NB4 (cell line): ENCODE measurements at regions not wholly inside any gene's neighbourhood (a gene's known extent, or its start where the extent isn't known, plus 50 kb on each side); places are given as distances from the start of the nearest gene placed in this dataset.

Source experiments
- DNase-seq: peaks from one replicate; pipeline ENCODE4 v3.0.0; 2010; ENCODE audit warnings: low read depth
- H3K4me3 ChIP-seq: one replicate; pipeline ENCODE4 v1.5.1; 2011; ENCODE audit warnings: mild to moderate bottlenecking, low read depth, low read length, moderate library complexity
- CTCF ChIP-seq: IDR thresholded peaks from one replicate; pipeline ENCODE4 v1.5.1; 2012; ENCODE audit warnings: low read depth, low read length
- MAX ChIP-seq: IDR thresholded peaks from 2 replicates; pipeline ENCODE4 v1.6.1; 2011; ENCODE audit warnings: low read depth, low read length
- MYC ChIP-seq: IDR thresholded peaks from 2 replicates; pipeline ENCODE4 v1.6.1; 2011; ENCODE audit warnings: low read depth, low read length
- POLR2A ChIP-seq: IDR thresholded peaks from 2 replicates; pipeline ENCODE4 v1.6.1; 2011; ENCODE audit warnings: mild to moderate bottlenecking; ENCODE audit not compliant: insufficient read length; ENCODE audit errors: extremely low read depth

DNA sequence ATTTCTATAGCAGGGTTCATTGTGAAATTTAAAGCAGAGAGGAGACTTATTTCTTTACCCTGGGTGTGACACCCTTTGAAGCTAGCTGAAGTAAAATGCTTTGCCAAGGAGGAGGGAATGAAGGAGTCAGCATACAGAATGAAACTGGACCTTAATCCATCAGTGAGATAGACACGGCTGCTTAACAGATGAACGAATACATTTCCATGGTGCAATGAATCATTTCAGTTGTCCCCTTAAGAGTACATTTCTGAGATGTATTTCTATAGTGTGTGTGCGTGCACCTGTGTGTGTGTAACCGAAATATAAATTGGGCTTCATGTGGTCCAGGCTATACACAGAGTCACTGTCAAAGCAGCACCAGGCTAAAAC is 73.8 kb upstream of the CD93 start:
- TF ChIP-seq MAX = no peak
- no peak for TF ChIP-seq POLR2A
- no peak for DNase-seq

GRCh38 chr20:23159256-23159946 is 73.3 kb upstream of the CD93 start:
- no peak for TF ChIP-seq MAX
- no peak for TF ChIP-seq CTCF
- no peak for TF ChIP-seq POLR2A
- TF ChIP-seq MYC = no peak
- H3K4me3 ChIP-seq = no peak overlapping the region
- peak; percentile 77 for DNase-seq

More for the DNA sequence above, 73.8 kb upstream of the CD93 start:
- no peak overlapping the region for H3K4me3 ChIP-seq

DNA sequence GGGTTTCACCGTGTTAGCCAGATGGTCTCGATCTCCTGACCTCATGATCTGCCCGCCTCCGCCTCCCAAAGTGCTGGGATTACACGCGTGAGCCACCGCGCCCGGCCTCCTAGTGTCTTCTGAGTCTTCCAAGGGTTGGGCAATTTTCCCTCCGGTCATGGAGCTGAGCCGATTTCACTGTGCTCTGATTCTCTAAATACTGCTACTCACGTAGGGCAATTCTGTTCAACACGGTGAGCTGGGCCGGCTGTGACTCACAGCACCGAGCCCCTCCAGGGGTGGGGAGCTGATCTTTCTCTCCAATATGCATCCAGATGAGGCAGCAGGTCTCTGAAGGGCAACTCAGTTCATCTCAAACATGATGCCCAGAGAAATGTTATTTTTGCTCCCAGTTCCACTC is 71.6 kb upstream of the CD93 start:
- no peak overlapping the region for H3K4me3 ChIP-seq
- no peak for DNase-seq
- no peak for TF ChIP-seq CTCF
- TF ChIP-seq POLR2A = no peak
- no peak for TF ChIP-seq MAX
- no peak for TF ChIP-seq MYC

DNA sequence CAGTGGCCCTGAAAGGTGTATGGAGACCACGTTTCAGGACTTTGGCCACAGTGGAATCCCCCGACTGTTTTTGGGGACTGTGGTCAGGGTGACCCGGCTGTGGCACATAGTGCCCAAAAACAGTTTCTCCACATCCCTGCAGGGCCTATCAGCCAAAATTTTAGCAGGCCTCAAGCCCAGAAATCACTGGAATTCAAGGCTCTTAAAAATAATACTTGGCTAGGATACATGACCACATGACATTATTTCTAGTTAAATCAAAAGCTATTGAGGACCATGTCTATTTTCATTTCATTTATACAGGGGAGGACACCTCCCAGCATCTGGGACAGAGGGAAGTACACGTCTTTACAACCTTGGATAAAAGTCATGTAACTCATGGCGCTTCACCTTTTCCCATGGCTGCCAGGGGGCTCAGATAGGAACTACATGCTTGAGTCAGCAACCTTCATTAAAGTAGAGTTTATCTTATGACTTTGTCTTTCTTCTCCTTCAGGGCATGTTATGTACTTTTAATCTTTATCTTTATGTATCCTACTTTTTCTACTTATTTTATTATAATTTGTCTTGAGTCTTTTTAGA is 70.8 kb upstream of the CD93 start:
- H3K4me3 ChIP-seq = no peak overlapping the region
- TF ChIP-seq MAX = no peak
- TF ChIP-seq POLR2A = no peak
- TF ChIP-seq CTCF = no peak
- DNase-seq = no peak

DNA sequence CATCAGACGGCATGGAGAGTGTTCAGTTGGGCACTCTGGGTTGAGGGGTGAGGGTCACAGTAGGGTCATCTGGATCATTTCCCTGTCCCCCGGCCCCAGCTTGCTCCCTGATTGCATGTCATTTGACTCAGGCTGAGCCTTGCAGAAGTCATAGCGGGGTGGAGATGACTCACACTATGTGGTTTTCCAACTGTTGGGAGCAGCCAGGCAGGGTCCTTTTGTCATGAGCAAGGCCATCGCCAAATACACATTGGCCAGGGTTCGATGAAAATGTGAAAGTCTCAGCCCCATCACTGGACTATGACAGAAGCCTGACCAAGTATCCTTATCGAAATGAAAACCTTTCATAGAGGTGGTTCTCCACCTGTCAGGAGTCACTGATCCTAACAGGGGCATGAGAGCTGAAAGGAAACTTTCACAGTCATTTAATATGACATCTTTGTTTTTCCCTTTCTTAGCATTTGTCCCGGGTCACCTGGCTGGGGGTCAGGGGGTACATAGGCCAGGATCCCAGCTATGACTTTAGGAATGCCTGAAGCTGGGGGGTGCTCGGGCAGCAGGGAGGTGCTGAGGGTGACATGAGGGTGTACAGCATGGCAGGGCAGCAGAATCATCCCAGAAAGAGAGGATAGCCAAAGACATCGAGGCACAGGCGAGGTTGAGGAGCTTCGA is 70.2 kb upstream of the CD93 start:
- peak; percentile 97 for DNase-seq
- no peak for TF ChIP-seq POLR2A
- TF ChIP-seq CTCF = no peak
- no peak for TF ChIP-seq MYC
- TF ChIP-seq MAX = no peak
- H3K4me3 ChIP-seq = no peak overlapping the region

GRCh38 chr20:23155141-23155590 is 69.0 kb upstream of the CD93 start:
- DNase-seq = peak; percentile 81

More at GRCh38 chr20:23155141-23155590, 69.0 kb upstream of the CD93 start:
- no peak overlapping the region for H3K4me3 ChIP-seq
- TF ChIP-seq MYC (no peak), CTCF (no peak), MAX (no peak), POLR2A (no peak)
